SU-DHL-6 (cell line): ENCODE measurements at regions not wholly inside any gene's neighbourhood (a gene's known extent, or its start where the extent isn't known, plus 50 kb on each side); places are given as distances from the start of the nearest gene placed in this dataset.

Source experiments
- EZH2phosphoT487 ChIP-seq: fragments of 200-600 bp; sonication (generic), shearing (Covaris generic); conservative IDR thresholded peaks from 2 replicates; pipeline ENCODE4 v1.6.1; 2018; ENCODE audit warnings: mild to moderate bottlenecking, antibody characterized with exemption, low read length, moderate library complexity, mixed read lengths
- TF ChIP-seq, protein P1 (sequence below): fragments of 200-600 bp; sonication (generic); IDR thresholded peaks from one replicate; pipeline ENCODE4 v1.5.1; 2017; ENCODE audit warnings: antibody characterized with exemption, mild to moderate bottlenecking, low read length, moderate library complexity; ENCODE audit not compliant: insufficient read depth, poor library complexity, severe bottlenecking

DNA sequence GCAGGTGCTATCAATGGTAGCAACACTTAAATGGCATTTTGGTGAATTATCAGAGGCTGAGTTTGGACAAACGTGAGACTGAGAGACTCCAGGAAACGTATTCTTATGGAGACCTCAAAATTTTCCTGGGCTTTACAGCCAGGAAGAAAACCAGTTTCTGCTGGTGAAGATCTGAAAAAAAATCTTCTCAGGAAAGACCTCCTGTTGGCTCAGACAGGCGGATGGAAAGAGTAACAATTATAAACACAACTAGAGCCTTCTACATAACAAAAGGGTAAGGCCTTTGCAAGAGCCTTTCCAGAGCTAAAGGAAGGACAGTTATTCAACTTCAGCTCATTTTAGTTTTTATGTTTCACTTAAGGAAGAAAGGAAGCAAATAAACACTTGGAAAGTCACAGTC is 274.4 kb downstream of the THBS2 start:
- TF ChIP-seq, protein P1, sequence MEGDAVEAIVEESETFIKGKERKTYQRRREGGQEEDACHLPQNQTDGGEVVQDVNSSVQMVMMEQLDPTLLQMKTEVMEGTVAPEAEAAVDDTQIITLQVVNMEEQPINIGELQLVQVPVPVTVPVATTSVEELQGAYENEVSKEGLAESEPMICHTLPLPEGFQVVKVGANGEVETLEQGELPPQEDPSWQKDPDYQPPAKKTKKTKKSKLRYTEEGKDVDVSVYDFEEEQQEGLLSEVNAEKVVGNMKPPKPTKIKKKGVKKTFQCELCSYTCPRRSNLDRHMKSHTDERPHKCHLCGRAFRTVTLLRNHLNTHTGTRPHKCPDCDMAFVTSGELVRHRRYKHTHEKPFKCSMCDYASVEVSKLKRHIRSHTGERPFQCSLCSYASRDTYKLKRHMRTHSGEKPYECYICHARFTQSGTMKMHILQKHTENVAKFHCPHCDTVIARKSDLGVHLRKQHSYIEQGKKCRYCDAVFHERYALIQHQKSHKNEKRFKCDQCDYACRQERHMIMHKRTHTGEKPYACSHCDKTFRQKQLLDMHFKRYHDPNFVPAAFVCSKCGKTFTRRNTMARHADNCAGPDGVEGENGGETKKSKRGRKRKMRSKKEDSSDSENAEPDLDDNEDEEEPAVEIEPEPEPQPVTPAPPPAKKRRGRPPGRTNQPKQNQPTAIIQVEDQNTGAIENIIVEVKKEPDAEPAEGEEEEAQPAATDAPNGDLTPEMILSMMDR: no peak
- no peak for TF ChIP-seq EZH2phosphoT487
